Right renal cortex interstitium (tissue), 3 donors: ENCODE measurements at regions not wholly inside any gene's neighbourhood (a gene's known extent, or its start where the extent isn't known, plus 50 kb on each side); places are given as distances from the start of the nearest gene placed in this dataset.
"Not testable (repeated sequence)": the region's sequence is repeated elsewhere in the genome, so short reads cannot be mapped to it uniquely, and the experiment has no call there.

Experiments used
- DNase-seq, 3 donors: peaks; one replicate each; pipeline ENCODE4 v3.0.0-alpha.2; 2013; ENCODE audit warnings: low read depth in 3 of 3, low spot score in 2 of 3

GRCh38 chr5:104400941-104401340, 838.4 kb upstream of the NUDT12 start:
- DNase-seq = no peak

DNA sequence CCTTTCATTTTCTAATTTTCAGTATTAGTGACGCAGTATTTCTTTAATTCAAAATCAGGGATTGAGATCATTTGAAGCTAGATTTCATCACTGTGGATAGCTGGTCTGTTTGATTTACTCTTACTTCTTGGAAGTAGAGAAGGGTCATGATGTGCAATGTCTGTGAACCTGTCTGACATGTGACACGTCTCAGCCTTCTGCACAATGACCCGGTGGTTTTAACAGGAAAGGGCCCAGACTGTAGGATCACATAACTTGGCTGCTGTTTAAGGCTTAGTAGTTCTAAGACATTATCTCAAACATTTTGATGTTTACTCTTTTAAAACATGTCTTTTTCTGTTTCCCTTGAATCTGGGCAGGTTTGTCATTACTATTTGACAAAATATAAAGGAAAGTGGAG, 823.3 kb upstream of the NUDT12 start:
- DNase-seq = no peak

DNA sequence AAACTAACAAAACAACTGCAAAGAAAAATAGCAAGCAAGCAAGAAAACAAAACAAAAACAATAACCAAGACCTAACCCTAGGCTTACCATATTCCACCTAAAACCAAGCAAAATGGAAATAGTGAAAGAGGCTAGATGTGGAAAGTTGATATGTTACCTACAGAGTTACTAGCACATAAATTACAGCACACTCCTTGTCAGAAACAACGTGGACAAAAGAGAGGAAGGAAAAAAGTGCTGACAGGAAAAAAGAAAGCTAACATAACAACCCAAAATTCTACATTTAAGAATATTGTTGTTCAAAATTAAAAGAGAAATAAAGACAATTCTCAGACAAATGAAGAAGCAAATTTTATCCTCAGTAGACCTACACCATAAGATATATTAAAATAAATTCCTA, 812.8 kb upstream of the NUDT12 start:
- no peak for DNase-seq

DNA sequence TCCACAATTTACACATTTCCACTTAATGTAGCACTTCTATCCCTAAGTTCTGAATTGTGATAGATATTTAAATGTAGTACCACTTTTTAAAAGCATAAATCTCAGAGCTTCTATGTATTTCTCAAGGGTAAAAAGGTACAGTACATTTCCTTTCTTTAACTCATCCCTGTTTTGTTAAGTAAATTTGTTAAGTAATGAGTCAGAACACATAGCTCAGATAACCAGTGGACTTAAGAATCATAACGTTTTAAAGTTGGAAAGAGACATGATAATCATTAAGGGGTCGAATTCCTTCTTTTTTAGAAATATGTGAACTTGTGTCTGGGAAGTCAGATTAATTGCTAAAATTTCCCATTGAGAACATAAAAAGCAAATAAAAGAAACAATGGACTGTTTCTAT, 810.2 kb upstream of the NUDT12 start:
- DNase-seq = no peak

GRCh38 chr5:104372376-104372775, 809.8 kb upstream of the NUDT12 start:
- no peak for DNase-seq

DNA sequence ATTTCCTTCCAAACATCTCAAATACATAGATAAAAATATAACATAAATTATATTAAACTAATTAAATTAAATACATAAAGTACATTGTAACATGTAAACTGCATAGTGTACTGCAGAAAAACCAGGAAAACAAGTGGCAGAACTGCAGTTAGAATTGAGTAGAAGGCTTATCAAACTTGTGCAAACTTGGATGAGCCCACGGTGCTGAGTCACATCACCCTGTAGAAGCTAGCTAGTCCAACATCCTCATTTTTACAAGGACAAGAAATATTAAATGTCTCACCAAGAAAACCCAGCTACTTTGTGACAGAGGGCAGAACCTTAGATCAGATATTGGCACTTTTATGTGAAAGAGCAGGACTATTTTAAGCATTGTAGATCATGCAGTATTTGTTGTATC, 807.9 kb upstream of the NUDT12 start:
- no peak for DNase-seq

DNA sequence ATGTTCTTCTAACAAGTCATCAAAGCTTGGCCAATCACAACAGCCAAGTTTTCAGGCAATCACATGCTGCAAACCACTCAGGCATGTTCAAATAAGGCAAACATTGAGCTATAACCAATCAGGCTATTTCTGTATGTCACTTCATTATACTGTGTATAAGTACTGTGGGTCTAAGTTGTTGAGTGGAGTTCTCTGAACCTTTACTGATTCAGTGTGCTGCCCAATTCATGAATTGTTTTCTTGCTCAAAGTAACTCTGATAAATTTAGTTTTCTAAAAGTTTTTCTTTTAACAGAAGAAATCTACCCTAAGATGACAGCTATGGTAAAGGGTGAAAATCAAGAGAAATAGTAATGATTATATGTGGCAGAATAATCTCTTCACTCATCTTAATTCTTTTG, 805.4 kb upstream of the NUDT12 start:
- no peak for DNase-seq

- no peak for DNase-seq
Measured at GRCh38 chr5:104363567-104363966, 801.0 kb upstream of the NUDT12 start.

- no peak for DNase-seq
Measured at GRCh38 chr5:104361932-104362331, 799.3 kb upstream of the NUDT12 start.

GRCh38 chr5:104355350-104355749, 792.8 kb upstream of the NUDT12 start:
- DNase-seq = no peak

DNA sequence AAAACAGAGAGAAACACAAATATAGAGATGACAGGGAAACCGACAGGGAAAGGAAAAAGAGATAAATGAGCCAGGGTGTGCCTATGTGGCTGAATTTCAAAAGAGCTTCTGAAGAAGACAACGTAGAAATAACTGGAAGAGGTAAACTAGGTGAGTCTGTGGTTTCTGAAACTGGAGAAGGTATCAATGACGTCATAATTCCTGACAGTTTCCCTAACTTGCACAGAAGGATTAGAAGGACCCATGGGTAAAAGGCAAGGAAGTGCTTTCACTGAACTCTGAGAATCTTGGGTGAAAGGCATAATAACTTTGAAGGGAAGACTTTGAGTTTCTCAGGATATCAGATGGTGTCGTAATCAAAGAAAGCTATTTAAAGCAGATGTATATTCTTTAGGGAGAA, 790.8 kb upstream of the NUDT12 start:
- no peak for DNase-seq

- no peak for DNase-seq
Measured at GRCh38 chr5:104352954-104353353, 790.4 kb upstream of the NUDT12 start.

DNA sequence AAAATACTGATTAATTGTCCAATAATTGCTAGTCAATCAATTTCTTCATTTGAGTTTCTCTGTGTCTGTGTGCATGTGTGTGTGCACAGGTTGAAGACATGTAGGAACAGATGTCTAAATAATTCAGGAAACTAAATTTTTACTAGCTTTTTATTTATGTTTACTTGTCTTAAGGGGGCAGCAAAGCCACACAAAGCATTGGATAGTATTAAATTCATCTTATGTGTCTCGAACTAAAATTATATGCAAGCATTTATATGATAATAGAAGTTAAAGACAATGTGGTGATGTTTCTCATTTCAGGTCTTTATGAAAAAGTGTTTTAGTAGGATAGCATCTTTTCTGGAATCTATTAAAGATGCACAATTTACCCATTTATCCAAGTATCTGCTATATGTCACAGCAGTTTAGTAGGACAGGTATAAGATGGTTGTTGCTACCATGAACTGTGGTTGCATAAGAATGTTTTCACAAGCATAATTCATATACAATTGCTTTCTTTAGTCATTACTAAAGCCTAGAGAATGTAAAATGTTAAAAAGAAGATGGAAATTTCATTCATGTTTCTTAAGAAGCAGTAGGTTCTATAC, 784.6 kb upstream of the NUDT12 start:
- DNase-seq = peak in 1 of 3 donors; percentile 5

DNA sequence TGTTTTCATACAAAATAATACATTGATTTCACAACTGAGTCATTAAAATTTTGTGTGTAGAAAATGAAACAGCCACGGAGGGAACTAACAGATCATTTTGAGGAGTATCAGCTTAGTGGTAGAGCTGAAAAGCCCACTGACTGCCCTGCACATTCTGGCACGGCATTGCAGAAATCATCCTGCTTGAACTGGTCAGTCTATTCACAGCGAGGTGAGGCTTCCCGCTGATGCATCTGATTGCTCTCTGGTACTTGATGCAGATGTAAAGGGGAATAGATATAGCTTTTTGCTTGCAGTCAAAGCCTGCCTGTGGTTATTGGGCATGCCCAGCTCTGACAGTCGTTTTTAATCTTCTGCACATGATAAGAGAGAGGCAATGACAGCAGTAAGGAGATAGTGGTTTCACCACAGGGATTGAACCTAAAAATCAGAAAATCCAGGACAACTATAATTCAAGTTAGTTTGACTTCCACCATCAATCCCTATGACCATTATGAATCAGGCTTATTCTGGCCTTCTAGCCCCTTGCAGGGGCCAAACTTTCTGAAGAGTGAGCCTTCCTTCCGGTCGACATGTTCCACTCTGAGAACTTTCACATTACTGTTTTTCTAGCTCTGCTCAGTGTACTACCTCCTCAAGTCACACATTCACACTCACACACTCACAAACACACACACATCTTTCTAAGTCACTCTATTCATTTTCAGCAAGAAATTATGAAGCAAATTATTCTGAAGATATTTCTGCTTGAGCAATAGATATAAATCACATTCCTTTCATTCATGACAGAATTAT, 782.8 kb upstream of the NUDT12 start:
- no peak for DNase-seq

DNA sequence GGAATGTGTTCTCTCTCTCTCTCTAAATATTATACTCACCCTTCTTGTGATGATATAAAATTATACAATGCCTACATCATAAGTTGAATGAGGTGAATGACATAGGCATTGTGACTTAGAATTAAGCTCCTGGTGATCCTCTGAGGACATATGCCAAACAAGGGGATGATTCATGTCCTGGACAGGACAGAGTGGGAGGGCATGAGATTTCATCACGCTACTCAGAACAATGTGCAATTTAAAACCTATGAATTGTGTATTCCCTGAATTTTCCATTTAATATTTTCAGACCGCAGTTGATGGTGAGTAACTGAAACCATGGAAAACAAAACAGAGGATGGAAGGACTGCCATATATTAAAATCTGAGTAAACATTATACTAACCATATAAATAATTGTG, 782.2 kb upstream of the NUDT12 start:
- no peak for DNase-seq

GRCh38 chr5:104327801-104328200, 765.2 kb upstream of the NUDT12 start:
- DNase-seq = no peak

DNA sequence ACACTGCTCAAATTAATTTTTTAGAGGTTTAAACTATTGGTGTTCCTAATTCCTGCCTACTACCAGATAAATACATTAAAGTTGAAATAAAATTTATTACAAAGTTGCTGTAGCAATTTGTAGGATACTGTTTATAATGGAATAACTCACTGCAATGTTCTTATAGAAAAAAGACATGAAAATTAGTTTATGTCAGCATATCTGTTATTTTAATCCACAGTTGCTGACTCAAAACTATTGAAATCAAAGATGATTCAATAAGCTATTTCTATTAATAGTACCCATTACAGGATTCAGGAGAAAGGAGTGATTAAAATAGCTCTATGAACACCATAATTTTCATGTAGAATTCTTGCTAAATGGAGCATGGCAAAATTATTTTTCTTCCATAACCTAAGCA, 764.4 kb upstream of the NUDT12 start:
- no peak for DNase-seq

DNA sequence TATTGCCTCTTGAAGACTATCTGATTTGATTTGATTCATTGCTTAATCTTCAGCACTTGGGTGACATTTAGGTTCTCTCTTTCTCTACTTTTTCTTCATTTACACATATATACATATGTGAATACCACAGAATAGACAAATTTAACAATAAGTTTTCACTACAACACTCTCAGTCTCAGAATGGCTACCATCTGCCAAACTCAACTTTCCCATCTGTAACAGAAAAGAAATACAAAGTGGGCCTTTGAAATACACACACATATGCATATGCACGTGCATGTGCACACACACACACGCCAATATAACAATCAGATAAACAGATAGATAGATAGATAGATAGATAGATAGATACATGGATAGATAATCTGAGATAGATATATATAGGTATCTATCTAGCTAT, 762.8 kb upstream of the NUDT12 start:
- no peak for DNase-seq

GRCh38 chr5:104316676-104317075, 754.1 kb upstream of the NUDT12 start:
- not testable (repeated sequence) for DNase-seq

DNA sequence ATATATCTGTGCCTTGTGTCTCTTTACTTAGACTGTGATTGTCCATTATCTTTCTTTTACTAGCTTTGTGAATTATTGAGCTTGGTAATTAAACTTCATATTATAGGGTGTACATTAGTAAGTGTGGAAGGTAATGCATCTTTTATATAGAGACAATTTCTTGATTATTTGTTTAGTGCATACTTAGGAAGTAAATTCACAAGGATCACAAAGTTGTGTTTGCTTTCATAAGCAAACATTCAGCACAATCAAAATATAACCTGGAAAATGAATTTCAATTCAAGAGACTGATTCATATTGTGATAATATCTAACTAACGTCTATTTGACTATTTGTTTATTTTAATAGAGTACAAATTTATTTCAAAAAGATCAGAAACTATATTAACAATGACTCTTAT, 749.9 kb upstream of the NUDT12 start:
- DNase-seq = no peak

DNA sequence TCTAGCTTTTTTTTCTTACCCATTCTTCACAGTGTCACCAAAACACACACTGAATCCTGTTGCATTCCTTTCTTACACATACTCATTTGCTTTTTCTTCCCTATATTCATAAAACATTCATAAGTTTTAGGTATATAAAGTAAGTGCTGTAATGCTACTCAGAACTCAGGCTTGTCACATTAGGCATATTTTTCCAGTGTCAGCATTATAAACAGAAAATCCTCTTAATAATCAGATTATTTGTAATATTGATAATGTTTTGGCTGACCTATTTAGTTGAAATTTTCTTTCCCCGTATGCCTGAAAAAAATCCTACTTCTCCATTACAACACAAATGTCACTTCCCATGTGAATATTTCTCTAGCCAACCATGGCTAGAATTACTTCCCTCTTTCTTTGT, 743.0 kb upstream of the NUDT12 start:
- no peak for DNase-seq

DNA sequence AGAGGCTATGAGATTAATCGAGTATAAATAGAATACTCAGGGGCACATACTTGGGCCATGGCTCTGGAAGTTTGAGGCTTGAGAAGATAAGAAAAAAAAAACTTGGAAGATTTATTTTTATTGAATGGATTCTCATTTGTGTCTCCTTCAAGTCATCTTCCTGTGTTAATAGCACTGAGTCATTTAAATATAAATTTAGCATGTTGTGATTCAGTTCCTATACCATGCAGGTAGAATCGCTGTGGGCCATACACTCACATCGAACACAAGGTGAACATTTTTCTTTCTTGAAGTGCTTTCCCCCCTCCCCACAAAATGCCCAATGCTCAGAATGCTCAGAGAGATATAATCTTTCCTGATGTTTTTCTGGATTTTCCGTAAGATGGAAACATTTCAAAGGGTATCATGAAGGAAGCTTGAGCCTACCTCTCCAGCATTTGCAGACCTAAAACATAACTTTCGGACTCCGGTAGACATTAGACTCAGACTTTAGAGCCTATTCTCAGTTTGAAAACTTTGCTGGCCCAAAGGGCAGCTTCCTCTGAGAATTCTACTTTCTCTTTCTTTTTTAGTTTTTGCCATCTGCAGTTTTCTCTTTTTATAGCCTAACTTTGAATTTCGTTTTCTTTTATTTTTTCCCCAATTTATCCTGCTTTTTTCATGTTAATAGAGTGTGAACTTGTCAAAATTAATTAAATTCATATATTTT, 737.6 kb upstream of the NUDT12 start:
- no peak for DNase-seq
